GM21381 (cell line): ENCODE measurements at regions not wholly inside any gene's neighbourhood (a gene's known extent, or its start where the extent isn't known, plus 50 kb on each side); places are given as distances from the start of the nearest gene placed in this dataset.
"Not testable (repeated sequence)": the region's sequence is repeated elsewhere in the genome, so short reads cannot be mapped to it uniquely, and the experiment has no call there.

Source experiments
- ATAC-seq: cut with Tn5 transposase; IDR thresholded peaks from one replicate; pipeline ENCODE4 v1.9.1; 2021; ENCODE audit warnings: mild to moderate bottlenecking, moderate library complexity; ENCODE audit not compliant: unreplicated experiment

- ATAC-seq: no peak
Observed at GRCh38 chr4:25981749-25982148, 67.7 kb downstream of the SMIM20 start.

- ATAC-seq: no peak
Observed at GRCh38 chr4:25982962-25983361, 68.9 kb downstream of the SMIM20 start.

GRCh38 chr4:25984266-25984665, 70.2 kb downstream of the SMIM20 start:
- no peak for ATAC-seq

- ATAC-seq: no peak
Observed at GRCh38 chr4:25984796-25985195, 70.8 kb downstream of the SMIM20 start.

GRCh38 chr4:25986807-25987206, 72.8 kb downstream of the SMIM20 start:
- no peak for ATAC-seq

- ATAC-seq: no peak
Observed at GRCh38 chr4:25991340-25991739, 77.3 kb downstream of the SMIM20 start.

- ATAC-seq: no peak
Observed at GRCh38 chr4:25993395-25994185, 79.6 kb downstream of the SMIM20 start.

GRCh38 chr4:25994577-25994976, 80.6 kb downstream of the SMIM20 start:
- not testable (repeated sequence) for ATAC-seq

GRCh38 chr4:26000274-26000950, 86.4 kb downstream of the SMIM20 start:
- ATAC-seq: no peak

GRCh38 chr4:26001413-26001812, 87.4 kb downstream of the SMIM20 start:
- ATAC-seq: no peak

- no peak for ATAC-seq
Observed at GRCh38 chr4:26001816-26002215, 87.8 kb downstream of the SMIM20 start.

- no peak for ATAC-seq
Observed at GRCh38 chr4:26003056-26003455, 89.0 kb downstream of the SMIM20 start.

- no peak for ATAC-seq
Observed at GRCh38 chr4:26004290-26004689, 90.3 kb downstream of the SMIM20 start.

GRCh38 chr4:26005764-26006163, 91.7 kb downstream of the SMIM20 start:
- ATAC-seq: no peak

- ATAC-seq: no peak
Observed at GRCh38 chr4:26008737-26009136, 94.7 kb downstream of the SMIM20 start.

GRCh38 chr4:26009502-26009901, 95.5 kb downstream of the SMIM20 start:
- no peak for ATAC-seq

- no peak for ATAC-seq
Observed at GRCh38 chr4:26010304-26010703, 96.3 kb downstream of the SMIM20 start.

GRCh38 chr4:26013629-26014028, 99.6 kb downstream of the SMIM20 start:
- ATAC-seq: no peak

- ATAC-seq: no peak
Observed at GRCh38 chr4:26015133-26015651, 101.2 kb downstream of the SMIM20 start.

GRCh38 chr4:26015906-26016305, 101.9 kb downstream of the SMIM20 start:
- no peak for ATAC-seq

GRCh38 chr4:26017531-26017930, 103.5 kb downstream of the SMIM20 start:
- ATAC-seq: no peak
